ENCODE measurements at regions not wholly inside any gene's neighbourhood (a gene's known extent, or its start where the extent isn't known, plus 50 kb on each side); places are given as distances from the start of the nearest gene placed in this dataset.

DNA sequence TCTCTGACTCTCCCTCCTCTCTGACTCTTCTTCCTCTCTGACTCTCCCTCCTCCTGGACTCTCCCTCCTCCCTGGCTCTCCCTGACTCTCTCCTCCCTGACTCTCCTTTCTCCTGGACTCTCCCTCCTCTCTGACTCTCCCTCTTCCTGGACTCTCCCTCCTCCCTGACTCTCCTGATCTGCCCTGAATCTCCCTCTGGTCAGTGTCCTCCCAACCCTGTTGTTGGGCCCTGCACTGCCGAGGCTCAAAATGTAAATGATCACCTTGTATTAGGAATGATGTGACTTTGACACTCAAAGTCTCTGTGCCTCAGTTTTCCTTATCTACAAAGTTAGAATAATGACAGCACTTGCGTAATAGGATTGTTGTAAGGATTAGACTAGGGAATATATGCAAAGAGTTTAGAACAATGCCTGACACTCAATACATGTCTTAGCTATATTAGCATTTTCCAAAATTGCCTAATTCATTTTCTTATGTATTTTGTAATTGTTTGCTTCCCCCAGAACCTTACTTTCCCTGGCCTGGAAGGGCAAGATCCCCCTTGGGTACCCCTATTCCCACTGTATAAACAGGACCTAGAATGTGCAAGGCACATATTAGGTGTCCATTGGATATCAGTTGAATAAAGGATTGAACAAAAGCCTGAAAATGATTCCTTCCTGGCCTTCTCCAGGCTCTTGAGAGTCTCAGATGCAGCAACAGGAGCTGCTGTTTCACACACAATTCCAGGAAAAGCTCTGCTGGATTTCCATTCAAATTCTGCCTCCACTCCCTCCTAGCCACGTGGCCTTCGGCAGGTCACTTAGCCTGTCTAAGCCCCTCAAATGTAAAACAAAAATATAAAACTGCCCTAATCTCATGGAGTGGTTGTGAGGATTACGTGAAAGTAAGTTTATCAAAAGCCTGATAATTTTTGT is 170.1 kb downstream of the INHBB start:
- no peak for DNase-seq (ENCODE audit: low read depth)

- peak; percentile 20 for DNase-seq (ENCODE audit: low read depth)
Measured at GRCh38 chr2:120516679-120517314, 170.9 kb downstream of the INHBB start.

DNA sequence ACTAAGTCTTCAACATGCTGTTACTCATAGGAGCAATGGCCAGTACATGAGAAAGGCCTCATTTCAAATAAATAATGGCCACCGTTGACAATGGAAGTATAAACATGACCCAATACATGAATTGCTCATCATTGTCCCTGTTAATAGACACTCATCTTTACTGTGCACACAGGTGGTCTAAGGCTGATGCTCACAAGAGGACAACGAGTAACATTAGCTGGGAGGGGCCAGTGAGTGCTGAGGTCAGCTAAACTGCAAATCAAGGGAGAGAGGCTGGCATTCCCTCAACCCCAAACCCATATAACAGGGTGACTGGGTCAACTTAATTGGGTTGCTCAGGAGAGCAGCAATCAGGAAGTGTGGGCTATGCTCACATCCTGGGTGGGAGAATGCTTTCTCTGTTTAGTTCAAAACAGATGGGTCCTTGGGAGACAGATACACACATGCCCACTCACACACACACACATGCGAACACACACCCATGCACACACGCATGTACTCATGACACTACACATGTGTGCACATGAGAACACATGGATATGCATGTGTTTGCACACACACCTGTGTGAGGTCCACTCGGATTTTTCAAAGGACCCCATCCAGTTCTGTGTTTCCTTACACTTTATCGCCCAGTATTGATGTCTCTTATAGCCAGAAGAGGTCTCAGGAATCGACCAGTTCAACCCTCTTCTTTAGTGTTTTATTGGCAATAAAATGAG is 172.0 kb downstream of the INHBB start:
- no peak for DNase-seq (ENCODE audit: low read depth)

DNA sequence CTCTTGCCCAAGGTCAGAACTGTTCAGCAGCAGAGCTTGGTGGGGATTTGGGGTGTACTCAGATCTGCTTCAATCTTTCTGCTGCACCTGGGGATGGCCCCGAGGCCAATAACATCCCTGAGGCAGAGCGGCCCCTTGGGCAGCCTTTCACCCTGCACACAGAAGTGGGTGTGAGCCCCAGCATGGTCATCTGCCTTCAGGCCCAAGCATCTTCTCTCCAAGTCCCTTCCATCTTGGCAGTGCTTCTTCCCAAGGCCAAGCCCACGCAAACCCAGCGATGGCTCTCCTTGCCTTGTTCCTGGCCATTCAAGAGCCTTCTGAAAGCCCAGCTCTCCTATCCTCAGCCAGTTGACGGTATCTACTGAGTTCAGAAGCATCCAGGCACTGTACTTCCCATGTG is 172.9 kb downstream of the INHBB start:
- DNase-seq (ENCODE audit: low read depth): no peak

DNA sequence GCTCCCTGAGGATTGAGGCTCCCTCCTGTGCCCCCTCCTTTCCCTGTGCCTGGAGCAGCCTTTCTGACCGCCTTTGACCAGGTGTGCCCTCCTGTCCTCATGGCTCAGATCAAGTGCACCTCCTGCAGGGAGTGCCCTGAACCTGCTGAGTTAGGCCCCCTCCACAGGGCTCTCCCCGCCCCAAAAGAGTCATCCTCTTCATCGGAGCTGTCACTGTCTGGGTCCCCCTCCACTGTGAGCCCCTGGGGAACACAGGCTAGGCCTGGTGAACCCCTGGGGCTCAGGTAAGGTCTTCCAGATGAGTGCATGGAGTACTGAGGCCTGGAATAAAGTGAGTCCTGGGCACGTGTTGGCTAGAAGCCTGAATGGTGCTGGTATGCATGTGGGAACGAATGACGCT is 173.5 kb downstream of the INHBB start:
- DNase-seq (ENCODE audit: low read depth): no peak

- no peak for DNase-seq (ENCODE audit: low read depth)
Measured at GRCh38 chr2:120520454-120520853, 174.5 kb downstream of the INHBB start.

- peak; percentile 49 for DNase-seq (ENCODE audit: low read depth)
Measured at GRCh38 chr2:120520929-120521912, 175.3 kb downstream of the INHBB start.

- DNase-seq (ENCODE audit: low read depth): no peak
Measured at GRCh38 chr2:120522151-120522751, 176.3 kb downstream of the INHBB start.

GRCh38 chr2:120523766-120524165 is 177.8 kb downstream of the INHBB start:
- no peak for DNase-seq (ENCODE audit: low read depth)

GRCh38 chr2:120524174-120524573 is 178.2 kb downstream of the INHBB start:
- no peak for DNase-seq (ENCODE audit: low read depth)

DNA sequence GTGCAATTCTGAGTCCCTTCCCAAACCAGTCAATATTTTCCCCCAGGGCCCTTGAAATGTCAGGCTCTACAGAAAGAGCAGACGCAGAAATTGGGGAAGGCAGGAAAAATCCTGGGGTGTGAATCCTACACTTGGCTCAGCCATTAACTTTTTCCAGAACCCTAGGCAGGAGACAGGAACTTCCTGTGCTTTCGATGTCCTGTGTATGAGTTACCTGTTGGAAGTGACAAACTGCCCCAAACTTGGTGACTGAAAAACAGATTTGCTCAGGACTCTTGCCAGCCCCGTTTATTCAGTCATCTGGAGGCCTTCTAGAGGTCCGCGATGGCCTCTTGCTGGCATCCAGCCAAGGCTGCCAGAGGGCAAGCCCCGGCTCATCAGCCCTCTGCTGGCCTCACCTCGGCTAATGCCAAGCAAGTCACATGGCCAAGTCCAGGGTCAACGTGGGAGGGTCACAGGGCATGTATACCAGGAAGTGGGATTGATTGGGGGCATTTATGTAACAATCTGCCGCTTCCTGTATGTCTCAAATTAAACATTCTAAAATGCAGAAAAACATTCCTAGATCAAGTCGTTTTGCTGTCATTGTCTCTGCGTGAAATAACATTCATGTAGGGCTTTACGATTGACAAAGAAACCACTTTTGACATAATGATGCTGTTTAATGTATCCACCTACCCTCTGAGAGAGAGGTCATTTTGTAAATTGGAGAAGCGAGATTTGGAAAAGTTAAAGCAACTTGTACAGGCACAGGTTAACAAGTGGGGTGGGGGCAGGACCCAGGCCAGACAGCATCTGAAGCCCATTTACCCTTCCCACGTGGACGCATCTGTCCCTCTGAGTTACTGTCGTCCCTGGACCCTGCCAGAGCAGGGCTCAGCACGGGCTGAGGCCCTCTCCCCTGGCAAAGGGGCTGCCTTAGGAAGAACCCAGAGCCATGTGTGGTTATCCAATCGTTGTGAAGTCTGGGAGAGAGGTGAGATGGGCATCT is 179.4 kb downstream of the INHBB start:
- peak; percentile 17 for DNase-seq (ENCODE audit: low read depth)

GRCh38 chr2:120526047-120526562 is 180.2 kb downstream of the INHBB start:
- no peak for DNase-seq (ENCODE audit: low read depth)

DNA sequence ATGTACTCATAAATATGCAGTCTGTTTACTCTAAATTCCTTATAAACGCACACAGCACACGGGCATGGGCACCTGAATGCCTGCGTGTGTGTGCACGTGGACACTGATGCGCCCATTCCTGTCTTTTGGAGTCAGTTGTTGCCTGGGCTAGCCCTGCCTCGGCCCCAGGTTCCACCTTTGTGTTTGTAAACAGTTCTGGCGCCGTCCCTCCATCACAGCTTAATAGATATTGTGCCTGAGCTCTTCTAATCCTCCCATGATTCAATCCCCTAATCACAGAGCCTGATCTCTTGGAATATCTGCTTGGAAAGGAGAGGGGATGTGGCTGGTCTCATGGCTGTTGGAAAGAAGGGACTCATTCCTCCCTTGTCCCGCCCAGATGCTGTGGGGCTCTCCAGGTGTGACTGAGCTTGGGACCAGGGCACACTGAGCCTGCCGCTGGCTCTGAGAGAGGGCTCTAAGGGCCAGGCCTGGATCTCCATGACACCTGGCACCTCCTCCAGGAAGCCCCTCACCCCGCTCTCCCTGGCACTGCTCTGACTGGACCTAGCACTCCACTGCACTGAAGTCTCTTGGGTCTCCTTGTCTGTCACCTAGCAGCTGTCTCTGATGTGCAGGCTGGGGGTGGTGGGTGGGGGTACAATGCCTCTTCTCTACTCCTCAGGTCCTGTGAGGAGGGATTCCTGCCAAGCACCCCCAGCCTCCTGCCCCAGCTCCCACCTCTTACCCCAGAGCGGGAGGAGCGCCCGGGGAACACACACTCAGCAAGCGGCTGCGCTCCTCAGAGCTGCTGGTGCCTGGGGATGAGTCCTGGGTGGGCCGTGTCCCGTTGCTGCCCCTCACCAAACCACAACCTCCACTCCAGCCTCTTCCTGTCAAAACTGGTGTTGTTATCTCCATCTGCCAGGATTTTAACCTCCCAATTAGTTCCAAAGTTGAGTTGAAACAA is 181.3 kb downstream of the INHBB start:
- no peak for DNase-seq (ENCODE audit: low read depth)

GRCh38 chr2:120528051-120528692 is 182.2 kb downstream of the INHBB start:
- no peak for DNase-seq (ENCODE audit: low read depth)

- no peak for DNase-seq (ENCODE audit: low read depth)
Measured at GRCh38 chr2:120528693-120529076, 182.7 kb downstream of the INHBB start.

GRCh38 chr2:120530781-120531180 is 184.8 kb downstream of the INHBB start:
- no peak for DNase-seq (ENCODE audit: low read depth)

DNA sequence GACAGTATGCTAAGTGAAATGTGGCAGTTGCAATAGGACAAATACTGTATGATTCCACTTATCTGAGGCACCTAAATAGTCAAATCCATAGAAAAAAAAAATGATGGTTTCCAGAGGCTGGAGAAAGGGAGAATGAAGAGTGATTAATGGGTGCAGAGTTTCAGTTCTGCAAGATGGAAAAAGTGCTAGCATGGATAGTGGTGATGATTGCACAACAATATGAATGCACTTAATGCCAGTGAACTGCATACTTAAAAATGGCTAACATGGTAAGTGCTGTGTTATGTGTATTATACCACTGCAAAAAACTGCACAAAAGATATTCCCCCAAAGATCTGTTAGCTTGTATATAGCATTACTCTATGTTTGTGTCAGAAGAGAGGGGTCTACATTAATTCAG is 185.4 kb downstream of the INHBB start:
- DNase-seq (ENCODE audit: low read depth): no peak
